HCT116 (cell line): ENCODE measurements at regions not wholly inside any gene's neighbourhood (a gene's known extent, or its start where the extent isn't known, plus 50 kb on each side); places are given as distances from the start of the nearest gene placed in this dataset.

ENCODE experiments used
- ATAC-seq: fragments of 200-7000 bp; cut with Tn5 transposase; 2 replicates; pipeline ENCODE4 v1.9.1; 2020; ENCODE audit warnings: mild to moderate bottlenecking, moderate library complexity
- BruUV-seq: library from RNA; stranded (reverse); fragments of 400-500 nt; replicated peaks from 2 replicates; lab custom pipeline; 2021; lab: Mats Ljungman, UMichigan
- CTCF ChIA-PET: fragments of 300-600 bp; sonication (Branson Sonifier 250); formaldehyde crosslinking; loops from one replicate; lab custom pipeline; 2021; ENCODE audit warnings: antibody characterized with exemption; lab: Charles Lee
- POLR2A ChIA-PET: fragments of 300-600, 350-600 bp; sonication (Branson Sonifier 250); formaldehyde crosslinking; loops from one replicate; lab custom pipeline; 2021; ENCODE audit warnings: antibody characterized with exemption; lab: Charles Lee
- RAD21 ChIA-PET, 2 experiments: fragments of 300-600 bp; sonication (Branson Sonifier 250); formaldehyde crosslinking; loops; one replicate each; lab custom pipeline; 2023; ENCODE audit warnings: low total read pairs in 2 of 2; ENCODE audit not compliant: uncharacterized antibody in 2 of 2, unreplicated experiment in 2 of 2, low non-redundant PET in 1 of 2; lab: Charles Lee
- DNase-seq: peaks from one replicate; pipeline ENCODE4 v3.0.0-alpha.2; 2010; ENCODE audit warnings: low read depth, low spot score
- H2AFZ ChIP-seq: fragments of 200-600 bp; shearing (Covaris generic), sonication (generic); 2 replicates; pipeline ENCODE4 v1.6.1; 2017; ENCODE audit warnings: low read depth, mixed run types, mixed read lengths, antibody characterized with exemption, low read length; ENCODE audit not compliant: poor library complexity, severe bottlenecking
- H3K27ac ChIP-seq: 2 replicates; pipeline ENCODE4 v1.5.1; 2012; ENCODE audit warnings: low read depth, low read length
- H3K27me3 ChIP-seq: fragments of 200-600 bp; sonication (generic); 2 replicates; pipeline ENCODE4 v1.6.1; 2016; ENCODE audit warnings: mixed run types, low read length, mixed read lengths; ENCODE audit not compliant: insufficient read depth
- H3K36me3 ChIP-seq, 2 experiments: fragments of 200-500 bp in 1 of 2; fragments of 200-600 bp in 1 of 2; sonication (Bioruptor generic) in 1 of 2; sonication (generic) in 1 of 2; 2 replicates each; pipeline versions ENCODE4 v1.5.1 to v1.6.1; 2014 to 2016; ENCODE audit warnings: low read length in 2 of 2, inconsistent platforms in 1 of 2, mixed read lengths in 1 of 2, mixed run types in 1 of 2; ENCODE audit not compliant: insufficient read depth in 2 of 2, control insufficient read depth in 1 of 2
- H3K4me1 ChIP-seq, 2 experiments: fragments of 200-600 bp in 1 of 2; sonication (generic) in 1 of 2; 2 replicates each; pipeline versions ENCODE4 v1.5.1 to v1.6.1; 2012 to 2017; ENCODE audit warnings: low read length in 2 of 2, inconsistent platforms in 1 of 2, mild to moderate bottlenecking in 1 of 2, mixed read lengths in 1 of 2, mixed run types in 1 of 2, moderate library complexity in 1 of 2; ENCODE audit not compliant: insufficient read depth in 2 of 2, control insufficient read depth in 1 of 2
- H3K4me2 ChIP-seq: fragments of 200-600 bp; sonication (generic); 2 replicates; pipeline ENCODE4 v1.6.1; 2017; ENCODE audit warnings: mixed run types, low read length, mixed read lengths
- H3K4me3 ChIP-seq, 2 experiments: fragments of 200-600 bp in 1 of 2; sonication (generic) in 1 of 2; replicated peaks in 1 of 2; 2 replicates each; pipeline ENCODE4 v1.5.1; 2011 to 2016; ENCODE audit warnings: low read length in 2 of 2, control low read depth in 1 of 2, low read depth in 1 of 2, mild to moderate bottlenecking in 1 of 2, mixed read lengths in 1 of 2, mixed run types in 1 of 2
- H3K79me2 ChIP-seq: fragments of 200-600 bp; sonication (generic); 2 replicates; pipeline ENCODE4 v1.6.1; 2017; ENCODE audit warnings: mild to moderate bottlenecking, mixed run types, low read length, moderate library complexity, mixed read lengths; ENCODE audit not compliant: insufficient read depth
- H3K9ac ChIP-seq: fragments of 200-600 bp; sonication (generic); 2 replicates; pipeline ENCODE4 v1.6.1; 2016; ENCODE audit warnings: low read length, mixed read lengths
- H3K9me2 ChIP-seq: fragments of 200-600 bp; sonication (generic), shearing (Covaris generic); 2 replicates; pipeline ENCODE4 v1.6.1; 2017; ENCODE audit warnings: mixed run types, mild to moderate bottlenecking, moderate library complexity; ENCODE audit not compliant: insufficient read depth
- H3K9me3 ChIP-seq, 2 experiments: fragments of 200-500 bp in 1 of 2; fragments of 200-600 bp in 1 of 2; sonication (Bioruptor generic) in 1 of 2; sonication (generic) in 1 of 2; 2 replicates each; pipeline ENCODE4 v1.6.1; 2014 to 2017; ENCODE audit warnings: low read length in 2 of 2, mixed read lengths in 2 of 2, inconsistent platforms in 1 of 2, low read depth in 1 of 2, mild to moderate bottlenecking in 1 of 2, mixed run types in 1 of 2, moderate library complexity in 1 of 2; ENCODE audit not compliant: control insufficient read depth in 1 of 2, insufficient read depth in 1 of 2
- H4K20me1 ChIP-seq: fragments of 200-600 bp; sonication (generic), shearing (Covaris generic); 2 replicates; pipeline ENCODE4 v1.6.1; 2017; ENCODE audit warnings: mixed run types, mild to moderate bottlenecking, moderate library complexity; ENCODE audit not compliant: insufficient read depth
- CBX3 ChIP-seq: IDR thresholded peaks from 2 replicates; pipeline ENCODE4 v1.6.1; 2012; ENCODE audit warnings: low read depth
- CEBPB ChIP-seq: IDR thresholded peaks from 2 replicates; pipeline ENCODE4 v1.6.1; 2012; ENCODE audit warnings: low read depth
- EGR1 ChIP-seq: IDR thresholded peaks from 2 replicates; pipeline ENCODE4 v1.6.1; 2012; ENCODE audit warnings: low read depth
- ELF1 ChIP-seq: IDR thresholded peaks from 2 replicates; pipeline ENCODE4 v1.6.1; 2012; ENCODE audit warnings: low read depth, borderline replicate concordance
- EZH2phosphoT487 ChIP-seq: fragments of 200-600 bp; IDR thresholded peaks from 2 replicates; pipeline ENCODE4 v1.6.1; 2018; ENCODE audit warnings: antibody characterized with exemption, borderline replicate concordance
- FOSL1 ChIP-seq: IDR thresholded peaks from 2 replicates; pipeline ENCODE4 v1.6.1; 2012; ENCODE audit warnings: low read depth
- JUND ChIP-seq: IDR thresholded peaks from 2 replicates; pipeline ENCODE4 v1.6.1; 2012
- POLR2AphosphoS5 ChIP-seq: IDR thresholded peaks from 2 replicates; pipeline ENCODE4 v1.6.1; 2011; ENCODE audit warnings: mild to moderate bottlenecking, low read depth, low read length, moderate library complexity
- RAD21 ChIP-seq: IDR thresholded peaks from 2 replicates; pipeline ENCODE4 v1.6.1; 2012; ENCODE audit warnings: low read depth, mild to moderate bottlenecking
- SP1 ChIP-seq: IDR thresholded peaks from 2 replicates; pipeline ENCODE4 v1.6.1; 2012; ENCODE audit warnings: low read depth
- SRF ChIP-seq: IDR thresholded peaks from 2 replicates; pipeline ENCODE4 v1.6.1; 2012; ENCODE audit warnings: low read depth
- ZBTB33 ChIP-seq: IDR thresholded peaks from 2 replicates; pipeline ENCODE4 v1.6.1; 2011; ENCODE audit warnings: mild to moderate bottlenecking, low read length, moderate library complexity; ENCODE audit not compliant: insufficient replicate concordance; ENCODE audit errors: extremely low read depth
- ZFX ChIP-seq: fragments of 450-650 bp; IDR thresholded peaks from 2 replicates; pipeline ENCODE4 v1.6.1; 2017
- ZNF274 ChIP-seq: fragments of 200-500 bp; sonication (Bioruptor generic); IDR thresholded peaks from 2 replicates; pipeline ENCODE4 v1.6.1; 2014; ENCODE audit warnings: mild to moderate bottlenecking, low read depth, low read length, inconsistent platforms
- intact Hi-C: fragments of 100-400 bp; cut with micrococcal nuclease; formaldehyde crosslinking; loops from 2 replicates; pipeline ENCODE4 v1.10.0; 2022
- TF ChIP-seq, protein P1 (sequence below), 3 experiments: fragments of 200-600 bp in 1 of 3; sonication (generic) in 1 of 3; IDR thresholded peaks in 2 of 3; conservative IDR thresholded peaks in 1 of 3; 2 replicates each; pipeline ENCODE4 v1.5.1; 2012 to 2017; ENCODE audit warnings: low read depth in 2 of 3, low read length in 2 of 3, antibody characterized with exemption in 1 of 3, borderline replicate concordance in 1 of 3, control low read depth in 1 of 3, mild to moderate bottlenecking in 1 of 3, mixed read lengths in 1 of 3, mixed run types in 1 of 3, moderate library complexity in 1 of 3; ENCODE audit not compliant: insufficient read depth in 1 of 3
- TF ChIP-seq, protein P2 (sequence below): IDR thresholded peaks from 2 replicates; pipeline ENCODE4 v1.6.1; 2012
- TF ChIP-seq, protein P3 (sequence below): IDR thresholded peaks from 2 replicates; pipeline ENCODE4 v1.6.1; 2012; ENCODE audit warnings: low read depth

DNA sequence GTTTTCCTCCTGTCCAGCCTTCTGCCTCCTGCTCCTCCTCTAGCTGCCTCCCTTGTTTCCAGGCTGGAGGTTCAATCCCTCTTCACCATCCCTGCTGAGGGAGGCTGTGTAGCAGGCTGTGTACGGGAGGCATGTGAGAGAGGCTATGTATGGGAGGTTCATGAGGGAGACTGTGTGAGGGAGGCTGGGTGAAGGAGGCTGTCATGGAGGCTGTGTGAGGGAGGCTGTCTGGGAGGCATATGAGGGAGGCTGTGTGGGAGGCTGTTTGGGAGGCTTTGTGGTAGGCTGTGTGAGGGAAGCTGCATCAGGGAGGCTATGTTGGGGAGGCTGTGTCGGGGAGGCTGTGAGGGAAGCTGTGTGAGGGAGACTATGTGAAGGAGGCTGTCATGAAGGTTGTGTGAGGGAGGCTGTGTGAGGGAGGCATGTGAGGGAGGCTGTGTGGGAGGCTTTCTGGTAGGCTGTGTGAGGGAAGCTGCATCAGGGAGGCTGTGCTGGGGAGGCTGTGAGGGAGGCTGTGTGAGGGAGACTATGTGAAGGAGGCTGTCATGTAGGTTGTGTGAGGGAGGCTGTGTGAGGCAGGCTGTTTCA, 123.7 kb upstream of the RNF32 start:
- BruUV-seq = no TSS peak
- Histone ChIP-seq H3K9me2 (no peaks in the 10 kb centered on the region), H3K79me2 (no peaks in the 10 kb centered on the region), H2AFZ (no peak overlapping the region), H3K9me3 (no peaks in the 10 kb centered on the region), H3K4me2 (no peak overlapping the region), H3K36me3 (no peaks in the 10 kb centered on the region), H3K27ac (no peak overlapping the region), H4K20me1 (no peaks in the 10 kb centered on the region), H3K4me3 (no peak overlapping the region), H3K9ac (no peak overlapping the region), H3K4me1 (no peaks in the 10 kb centered on the region), H3K27me3 (no peaks in the 10 kb centered on the region)
- CTCF ChIA-PET = no interaction called here
- DNase-seq = no peak
- no peak for TF ChIP-seq CEBPB
- no peak for TF ChIP-seq POLR2AphosphoS5
- no peak for TF ChIP-seq ELF1
- TF ChIP-seq CBX3 = no peak
- TF ChIP-seq JUND = no peak
- TF ChIP-seq SRF = no peak
- TF ChIP-seq ZFX = no peak
- no peak for TF ChIP-seq EGR1
- no peak for TF ChIP-seq RAD21
- TF ChIP-seq, protein P1, sequence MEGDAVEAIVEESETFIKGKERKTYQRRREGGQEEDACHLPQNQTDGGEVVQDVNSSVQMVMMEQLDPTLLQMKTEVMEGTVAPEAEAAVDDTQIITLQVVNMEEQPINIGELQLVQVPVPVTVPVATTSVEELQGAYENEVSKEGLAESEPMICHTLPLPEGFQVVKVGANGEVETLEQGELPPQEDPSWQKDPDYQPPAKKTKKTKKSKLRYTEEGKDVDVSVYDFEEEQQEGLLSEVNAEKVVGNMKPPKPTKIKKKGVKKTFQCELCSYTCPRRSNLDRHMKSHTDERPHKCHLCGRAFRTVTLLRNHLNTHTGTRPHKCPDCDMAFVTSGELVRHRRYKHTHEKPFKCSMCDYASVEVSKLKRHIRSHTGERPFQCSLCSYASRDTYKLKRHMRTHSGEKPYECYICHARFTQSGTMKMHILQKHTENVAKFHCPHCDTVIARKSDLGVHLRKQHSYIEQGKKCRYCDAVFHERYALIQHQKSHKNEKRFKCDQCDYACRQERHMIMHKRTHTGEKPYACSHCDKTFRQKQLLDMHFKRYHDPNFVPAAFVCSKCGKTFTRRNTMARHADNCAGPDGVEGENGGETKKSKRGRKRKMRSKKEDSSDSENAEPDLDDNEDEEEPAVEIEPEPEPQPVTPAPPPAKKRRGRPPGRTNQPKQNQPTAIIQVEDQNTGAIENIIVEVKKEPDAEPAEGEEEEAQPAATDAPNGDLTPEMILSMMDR (IDR thresholded peaks at IDR 0.05 in 2 of 3, conservative IDR thresholded peaks at IDR 0.05 in 1 of 3; ENCODE audit: borderline replicate concordance in 1 of 3, insufficient read depth in 1 of 3, low read depth in 2 of 3, low read length in 2 of 3) = no peak
- TF ChIP-seq ZBTB33 = no peak
- no peak for TF ChIP-seq ZNF274
- TF ChIP-seq, protein P2, sequence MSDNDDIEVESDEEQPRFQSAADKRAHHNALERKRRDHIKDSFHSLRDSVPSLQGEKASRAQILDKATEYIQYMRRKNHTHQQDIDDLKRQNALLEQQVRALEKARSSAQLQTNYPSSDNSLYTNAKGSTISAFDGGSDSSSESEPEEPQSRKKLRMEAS = no peak
- TF ChIP-seq, protein P3, sequence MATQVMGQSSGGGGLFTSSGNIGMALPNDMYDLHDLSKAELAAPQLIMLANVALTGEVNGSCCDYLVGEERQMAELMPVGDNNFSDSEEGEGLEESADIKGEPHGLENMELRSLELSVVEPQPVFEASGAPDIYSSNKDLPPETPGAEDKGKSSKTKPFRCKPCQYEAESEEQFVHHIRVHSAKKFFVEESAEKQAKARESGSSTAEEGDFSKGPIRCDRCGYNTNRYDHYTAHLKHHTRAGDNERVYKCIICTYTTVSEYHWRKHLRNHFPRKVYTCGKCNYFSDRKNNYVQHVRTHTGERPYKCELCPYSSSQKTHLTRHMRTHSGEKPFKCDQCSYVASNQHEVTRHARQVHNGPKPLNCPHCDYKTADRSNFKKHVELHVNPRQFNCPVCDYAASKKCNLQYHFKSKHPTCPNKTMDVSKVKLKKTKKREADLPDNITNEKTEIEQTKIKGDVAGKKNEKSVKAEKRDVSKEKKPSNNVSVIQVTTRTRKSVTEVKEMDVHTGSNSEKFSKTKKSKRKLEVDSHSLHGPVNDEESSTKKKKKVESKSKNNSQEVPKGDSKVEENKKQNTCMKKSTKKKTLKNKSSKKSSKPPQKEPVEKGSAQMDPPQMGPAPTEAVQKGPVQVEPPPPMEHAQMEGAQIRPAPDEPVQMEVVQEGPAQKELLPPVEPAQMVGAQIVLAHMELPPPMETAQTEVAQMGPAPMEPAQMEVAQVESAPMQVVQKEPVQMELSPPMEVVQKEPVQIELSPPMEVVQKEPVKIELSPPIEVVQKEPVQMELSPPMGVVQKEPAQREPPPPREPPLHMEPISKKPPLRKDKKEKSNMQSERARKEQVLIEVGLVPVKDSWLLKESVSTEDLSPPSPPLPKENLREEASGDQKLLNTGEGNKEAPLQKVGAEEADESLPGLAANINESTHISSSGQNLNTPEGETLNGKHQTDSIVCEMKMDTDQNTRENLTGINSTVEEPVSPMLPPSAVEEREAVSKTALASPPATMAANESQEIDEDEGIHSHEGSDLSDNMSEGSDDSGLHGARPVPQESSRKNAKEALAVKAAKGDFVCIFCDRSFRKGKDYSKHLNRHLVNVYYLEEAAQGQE = no peak
- no peak for TF ChIP-seq SP1
- TF ChIP-seq EZH2phosphoT487 = no peak
- no peak for TF ChIP-seq FOSL1
- ATAC-seq = no peak
- RAD21 ChIA-PET = no interaction called here
- POLR2A ChIA-PET = no interaction called here
- intact Hi-C loops = no loop called here
